Lung (tissue), 11 donors: ENCODE measurements at regions not wholly inside any gene's neighbourhood (a gene's known extent, or its start where the extent isn't known, plus 50 kb on each side); places are given as distances from the start of the nearest gene placed in this dataset.

ENCODE experiments used
- ATAC-seq: fragments of 200-7000 bp; cut with Tn5 transposase; one replicate; pipeline ENCODE4 v1.9.1; 2020; ENCODE audit warnings: moderate number of reproducible peaks; ENCODE audit not compliant: insufficient read depth, low FRiP score
- DNase-seq, 3 donors: peaks; one replicate each; pipeline ENCODE4 v3.0.0-alpha.2; 2013 to 2017
- H3K27ac ChIP-seq, 2 donors: one replicate each; pipeline ENCODE4 v1.5.1; 2013; ENCODE audit warnings: mild to moderate bottlenecking in 2 of 2, moderate library complexity in 2 of 2, control low read depth in 1 of 2, inconsistent platforms in 1 of 2, low read depth in 1 of 2, low read length in 1 of 2
- H3K27me3 ChIP-seq, 3 donors: one replicate each; pipeline ENCODE4 v1.5.1; 2013; ENCODE audit warnings: low read length in 2 of 3; ENCODE audit not compliant: control insufficient read depth in 3 of 3, insufficient read depth in 3 of 3
- H3K36me3 ChIP-seq, 4 donors: one replicate each; pipeline ENCODE4 v1.5.1; 2013; ENCODE audit warnings: low read length in 4 of 4, mild to moderate bottlenecking in 1 of 4, moderate library complexity in 1 of 4; ENCODE audit not compliant: control insufficient read depth in 4 of 4, insufficient read depth in 4 of 4
- H3K4me1 ChIP-seq, 5 donors: one replicate each; pipeline ENCODE4 v1.5.1; 2013; ENCODE audit warnings: low read length in 5 of 5, mild to moderate bottlenecking in 2 of 5, moderate library complexity in 1 of 5; ENCODE audit not compliant: control insufficient read depth in 5 of 5, insufficient read depth in 5 of 5
- H3K4me3 ChIP-seq: one replicate; pipeline ENCODE4 v1.5.1; 2013; ENCODE audit warnings: mild to moderate bottlenecking, control low read depth, moderate library complexity
- H3K9ac ChIP-seq, 2 donors: one replicate each; pipeline ENCODE4 v1.5.1; 2013; ENCODE audit warnings: low read length in 2 of 2, control low read depth in 1 of 2; ENCODE audit not compliant: insufficient read depth in 1 of 2
- H3K9me3 ChIP-seq, 4 donors: one replicate each; pipeline ENCODE4 v1.5.1; 2013; ENCODE audit warnings: low read length in 3 of 4, mild to moderate bottlenecking in 1 of 4, moderate library complexity in 1 of 4; ENCODE audit not compliant: control insufficient read depth in 4 of 4, insufficient read depth in 3 of 4
- WGBS, 2 donors: extraction: QIAGEN DNeasy Blood & Tissue Kit; methylation state at CpG; one replicate each; pipeline ENCODE4 v1.1.7; 2013; 5-methylcytosine and 5-hydroxymethylcytosine counted together
- TF ChIP-seq, protein P1 (sequence below): IDR thresholded peaks from 2 replicates; pipeline ENCODE4 v1.5.1; 2012; ENCODE audit warnings: mild to moderate bottlenecking; ENCODE audit errors: control extremely low read depth, extremely low read depth
- donor health status: control.
- donor health status: control.
- donor health status: Bipolar disorder and iron deficiency.
- donor health status: healthy.
- donor health status: DM: yes; HTN: yes; CAD: no.

DNA sequence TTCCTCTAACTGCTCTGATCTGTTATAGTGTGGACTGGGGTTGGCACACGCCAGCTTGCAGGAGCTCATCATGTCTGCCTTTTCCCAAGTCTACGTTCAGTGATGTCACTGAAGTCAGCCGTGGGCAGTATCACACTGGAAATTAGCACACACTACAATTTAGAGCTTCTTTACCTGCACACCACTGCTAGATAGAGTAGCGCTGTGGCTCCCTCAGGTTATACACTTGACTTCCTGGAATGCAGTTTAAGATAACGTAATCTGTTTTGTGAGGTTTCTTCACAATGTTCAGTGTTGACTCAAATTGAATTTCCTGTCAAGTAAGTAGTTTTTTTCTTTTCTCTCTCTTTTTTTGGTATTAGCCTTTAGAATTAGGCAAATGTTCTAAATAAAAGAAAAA, 487.2 kb downstream of the DCDC2C start:
- DNase-seq (peak in 2 of 3 donors; percentile 10 to 50), ATAC-seq (no peak)

DNA sequence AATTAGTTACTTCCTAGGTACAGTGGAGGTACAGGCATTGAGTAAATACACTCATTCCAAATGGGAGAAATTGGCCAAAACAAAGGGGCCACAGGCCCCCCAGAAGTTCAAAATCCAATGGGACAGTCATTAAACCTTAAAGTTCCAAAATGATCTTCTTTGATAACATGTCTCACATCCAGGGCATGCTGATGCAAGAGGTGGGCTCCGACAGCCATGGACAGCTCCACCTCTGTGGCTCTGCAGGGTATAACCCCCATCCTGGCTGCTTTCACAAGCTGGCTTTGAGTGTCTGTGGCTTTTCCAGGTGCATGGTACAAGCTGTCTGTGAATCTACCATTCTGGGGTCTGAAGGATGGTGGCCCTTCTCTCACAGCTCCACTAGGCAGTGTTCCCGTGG, 488.7 kb downstream of the DCDC2C start:
- H3K27me3 ChIP-seq = no peaks in the 10 kb centered on the region
- H3K4me3 ChIP-seq = no peak overlapping the region
- peaks cover 0 to 6% (median 2%) of the 10 kb centered on the region in 4 donors for H3K9me3 ChIP-seq
- H3K4me1 ChIP-seq = peaks cover 0 to under 1% (median 0%) of the 10 kb centered on the region in 5 donors
- WGBS, 2 donors = 85 to 90% methylated on average over 2 of the region's 2 CpGs
- H3K36me3 ChIP-seq = no peaks in the 10 kb centered on the region
- ATAC-seq (no peak), DNase-seq (no peak)
- TF ChIP-seq, protein P1, sequence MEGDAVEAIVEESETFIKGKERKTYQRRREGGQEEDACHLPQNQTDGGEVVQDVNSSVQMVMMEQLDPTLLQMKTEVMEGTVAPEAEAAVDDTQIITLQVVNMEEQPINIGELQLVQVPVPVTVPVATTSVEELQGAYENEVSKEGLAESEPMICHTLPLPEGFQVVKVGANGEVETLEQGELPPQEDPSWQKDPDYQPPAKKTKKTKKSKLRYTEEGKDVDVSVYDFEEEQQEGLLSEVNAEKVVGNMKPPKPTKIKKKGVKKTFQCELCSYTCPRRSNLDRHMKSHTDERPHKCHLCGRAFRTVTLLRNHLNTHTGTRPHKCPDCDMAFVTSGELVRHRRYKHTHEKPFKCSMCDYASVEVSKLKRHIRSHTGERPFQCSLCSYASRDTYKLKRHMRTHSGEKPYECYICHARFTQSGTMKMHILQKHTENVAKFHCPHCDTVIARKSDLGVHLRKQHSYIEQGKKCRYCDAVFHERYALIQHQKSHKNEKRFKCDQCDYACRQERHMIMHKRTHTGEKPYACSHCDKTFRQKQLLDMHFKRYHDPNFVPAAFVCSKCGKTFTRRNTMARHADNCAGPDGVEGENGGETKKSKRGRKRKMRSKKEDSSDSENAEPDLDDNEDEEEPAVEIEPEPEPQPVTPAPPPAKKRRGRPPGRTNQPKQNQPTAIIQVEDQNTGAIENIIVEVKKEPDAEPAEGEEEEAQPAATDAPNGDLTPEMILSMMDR = no peak
- H3K9ac ChIP-seq = no peak overlapping the region
- no peak overlapping the region for H3K27ac ChIP-seq

More for the DNA sequence above, 487.2 kb downstream of the DCDC2C start:
- no peaks in the 10 kb centered on the region for H3K36me3 ChIP-seq
- H3K4me3 ChIP-seq = no peak overlapping the region
- H3K9me3 ChIP-seq = peaks cover 0 to 6% (median 2%) of the 10 kb centered on the region in 4 donors
- TF ChIP-seq, protein P1 = no peak
- H3K27ac ChIP-seq = no peak overlapping the region
- H3K27me3 ChIP-seq = no peaks in the 10 kb centered on the region
- WGBS, 2 donors = 62 to 72% methylated on average over 5 of the region's 5 CpGs
- no peak overlapping the region for H3K9ac ChIP-seq
- no peaks in the 10 kb centered on the region for H3K4me1 ChIP-seq

GRCh38 chr2:4214444-4215205, 511.2 kb downstream of the DCDC2C start:
- H3K36me3 ChIP-seq = no peaks in the 10 kb centered on the region
- no peaks in the 10 kb centered on the region for H3K4me1 ChIP-seq
- no peak for ATAC-seq
- no peak overlapping the region for H3K9ac ChIP-seq
- 80 to 81% methylated on average over 10 of the region's 10 CpGs for WGBS, 2 donors
- DNase-seq = no peak
- TF ChIP-seq, protein P1 = no peak
- no peaks in the 10 kb centered on the region for H3K27me3 ChIP-seq
- H3K4me3 ChIP-seq = no peak overlapping the region
- H3K9me3 ChIP-seq = no peaks in the 10 kb centered on the region
- no peak overlapping the region for H3K27ac ChIP-seq
